GM23338 (cell line): ENCODE measurements at regions not wholly inside any gene's neighbourhood (a gene's known extent, or its start where the extent isn't known, plus 50 kb on each side); places are given as distances from the start of the nearest gene placed in this dataset.

ENCODE experiments used
- ATAC-seq: fragments of 200-7000 bp; cut with Tn5 transposase; 3 replicates; pipeline ENCODE4 v1.9.1; 2020
- DNase-seq: peaks from one replicate; pipeline ENCODE4 v3.0.0-alpha.2; 2015; ENCODE audit warnings: low spot score
- H2AFZ ChIP-seq: fragments of 200-600 bp; sonication (generic); 2 replicates; pipeline ENCODE4 v1.8.0; 2016; ENCODE audit warnings: antibody characterized with exemption, mild to moderate bottlenecking, moderate library complexity
- H3F3A ChIP-seq: fragments of 200-600 bp; sonication (generic); replicated peaks from 2 replicates; pipeline ENCODE4 v1.8.0; 2017; ENCODE audit warnings: antibody characterized with exemption, mixed run types, low read depth
- H3K27ac ChIP-seq: fragments of 200-600 bp; sonication (generic); 2 replicates; pipeline ENCODE4 v1.6.1; 2016; ENCODE audit warnings: low read depth
- H3K27me3 ChIP-seq: fragments of 200-600 bp; sonication (generic); 2 replicates; pipeline ENCODE4 v1.8.0; 2016; ENCODE audit warnings: mild to moderate bottlenecking, mixed run types, moderate library complexity; ENCODE audit not compliant: insufficient read depth
- H3K36me3 ChIP-seq: fragments of 200-600 bp; sonication (generic); 2 replicates; pipeline ENCODE4 v1.8.0; 2016; ENCODE audit warnings: mild to moderate bottlenecking; ENCODE audit not compliant: insufficient read depth
- H3K4me1 ChIP-seq: fragments of 200-600 bp; sonication (generic); 2 replicates; pipeline ENCODE4 v1.8.0; 2016; ENCODE audit warnings: mild to moderate bottlenecking, moderate library complexity; ENCODE audit not compliant: insufficient read depth
- H3K4me2 ChIP-seq: fragments of 200-600 bp; sonication (generic); 2 replicates; pipeline ENCODE4 v1.7.1; 2017; ENCODE audit warnings: mixed run types
- H3K4me3 ChIP-seq: fragments of 200-600 bp; sonication (generic); 2 replicates; pipeline ENCODE4 v1.6.1; 2016; ENCODE audit warnings: mixed run types
- H3K79me2 ChIP-seq: fragments of 200-600 bp; sonication (generic); replicated peaks from 2 replicates; pipeline ENCODE4 v1.8.0; 2017; ENCODE audit warnings: mild to moderate bottlenecking; ENCODE audit not compliant: insufficient read depth
- H3K9me2 ChIP-seq: fragments of 200-600 bp; sonication (generic); 2 replicates; pipeline ENCODE4 v1.8.0; 2017; ENCODE audit not compliant: insufficient read depth
- H4K20me1 ChIP-seq: fragments of 200-600 bp; sonication (generic); replicated peaks from 2 replicates; pipeline ENCODE4 v1.8.0; 2017; ENCODE audit warnings: mild to moderate bottlenecking; ENCODE audit not compliant: insufficient read depth
- H3K27ac Mint-ChIP-seq: 2 replicates; pipeline ENCODE4 v1.8.0; 2020; ENCODE audit warnings: inconsistent platforms, mild to moderate bottlenecking, moderate library complexity, mixed read lengths
- H3K27me3 Mint-ChIP-seq: 3 replicates; pipeline ENCODE4 v1.8.0; 2022; ENCODE audit warnings: low read depth, mild to moderate bottlenecking, moderate library complexity, mixed read lengths, inconsistent platforms; ENCODE audit not compliant: insufficient read depth, poor library complexity
- H3K36me3 Mint-ChIP-seq: 3 replicates; pipeline ENCODE4 v1.8.0; 2021; ENCODE audit warnings: low read depth, mild to moderate bottlenecking, inconsistent platforms, moderate library complexity, mixed read lengths
- H3K4me1 Mint-ChIP-seq: 3 replicates; pipeline ENCODE4 v1.8.0; 2020; ENCODE audit warnings: mild to moderate bottlenecking, inconsistent platforms, mixed read lengths
- H3K4me3 Mint-ChIP-seq: 3 replicates; pipeline ENCODE4 v1.8.0; 2021; ENCODE audit warnings: moderate library complexity, mild to moderate bottlenecking, inconsistent platforms, mixed read lengths
- H3K9me3 Mint-ChIP-seq: 3 replicates; pipeline ENCODE4 v1.8.0; 2020; ENCODE audit warnings: moderate library complexity, mild to moderate bottlenecking, inconsistent platforms, mixed read lengths
- CREB1 ChIP-seq: fragments of 250-450 bp; sonication (Bioruptor Pico); IDR thresholded peaks from 2 replicates; pipeline ENCODE4 v1.5.0; 2020; ENCODE audit warnings: low read depth, mild to moderate bottlenecking, moderate library complexity
- EZH2 ChIP-seq: fragments of 200-600 bp; sonication (generic); IDR thresholded peaks from one replicate; pipeline ENCODE4 v1.8.0; 2017; ENCODE audit warnings: antibody characterized with exemption, mild to moderate bottlenecking, low read depth; ENCODE audit not compliant: unreplicated experiment
- EZH2phosphoT487 ChIP-seq: fragments of 200-600 bp; sonication (generic); IDR thresholded peaks from one replicate; pipeline ENCODE4 v1.8.1; 2018; ENCODE audit warnings: antibody characterized with exemption; ENCODE audit not compliant: unreplicated experiment
- JUNB ChIP-seq: IDR thresholded peaks from one replicate; pipeline ENCODE4 v1.6.1; 2016; ENCODE audit warnings: antibody characterized with exemption; ENCODE audit not compliant: unreplicated experiment
- REST ChIP-seq: IDR thresholded peaks from one replicate; pipeline ENCODE4 v1.6.1; 2018; ENCODE audit warnings: antibody characterized with exemption; ENCODE audit not compliant: unreplicated experiment
- STAT1 ChIP-seq: IDR thresholded peaks from one replicate; pipeline ENCODE4 v1.6.1; 2016; ENCODE audit warnings: antibody characterized with exemption; ENCODE audit not compliant: unreplicated experiment
- ZNF114 ChIP-seq: fragments of 250-450 bp; sonication (Bioruptor Pico); IDR thresholded peaks from 2 replicates; pipeline ENCODE4 v1.5.0; 2020; ENCODE audit warnings: mild to moderate bottlenecking, moderate library complexity
- ZNF331 ChIP-seq: fragments of 250-450 bp; sonication (Bioruptor Pico); IDR thresholded peaks from 2 replicates; pipeline ENCODE4 v1.5.0; 2020; ENCODE audit warnings: low read depth, mild to moderate bottlenecking, moderate library complexity
- TF ChIP-seq, protein P1 (sequence below), 2 experiments: fragments of 200-600 bp in 1 of 2; sonication (generic) in 1 of 2; conservative IDR thresholded peaks; 2 replicates each; pipeline versions ENCODE4 v1.5.1 to v1.6.1; 2016 to 2017; ENCODE audit warnings: antibody characterized with exemption in 2 of 2, low read depth in 2 of 2, mild to moderate bottlenecking in 2 of 2, moderate library complexity in 1 of 2
- TF ChIP-seq, protein P2 (sequence below): IDR thresholded peaks from 2 replicates; pipeline ENCODE4 v1.6.1; 2016; ENCODE audit warnings: antibody characterized with exemption

DNA sequence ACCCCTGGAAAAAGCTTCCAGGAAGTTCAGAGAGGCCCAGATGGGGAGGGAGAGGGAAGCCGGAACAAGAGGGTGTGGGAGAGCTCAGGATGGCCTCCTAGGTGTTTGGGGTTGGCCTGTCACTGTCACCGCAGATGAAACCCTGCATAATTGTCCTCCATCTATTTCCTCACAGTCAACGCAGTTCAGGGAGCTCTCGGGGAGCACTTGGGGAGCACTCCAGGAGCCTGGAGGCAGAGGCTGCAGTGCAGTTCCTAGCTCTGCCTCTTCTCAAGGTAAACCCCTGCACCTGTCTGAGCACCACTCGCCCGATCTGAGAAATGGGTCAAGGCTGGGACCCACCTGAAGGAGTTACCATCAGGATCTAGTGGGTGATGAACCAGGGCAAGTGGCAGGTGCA, 194.6 kb upstream of the LHX5 start (continued):
- TF ChIP-seq ZNF331 (CRISPR knock-in tag) (no peak), REST (no peak), JUNB (no peak)

- no peak for ATAC-seq
- DNase-seq: no peak
- H3K36me3 ChIP-seq: no peaks in the 10 kb centered on the region
- no peaks in the 10 kb centered on the region for H3K9me3 Mint-ChIP-seq
- no peaks in the 10 kb centered on the region for H4K20me1 ChIP-seq
- no peaks in the 10 kb centered on the region for H3K27me3 ChIP-seq
- no peaks in the 10 kb centered on the region for H3F3A ChIP-seq
- no peak overlapping the region for H3K27ac Mint-ChIP-seq
- H3K4me3 ChIP-seq: no peak overlapping the region
- H3K36me3 Mint-ChIP-seq: no peaks in the 10 kb centered on the region
- H3K9me2 ChIP-seq: no peaks in the 10 kb centered on the region
- H3K4me3 Mint-ChIP-seq: no peak overlapping the region
- no peak overlapping the region for H3K4me2 ChIP-seq
- H3K27me3 Mint-ChIP-seq: peaks cover 8% of the 10 kb centered on the region
- no peak overlapping the region for H2AFZ ChIP-seq
- peaks cover 15% of the 10 kb centered on the region; the same call in 2 of the 3 replicates for H3K4me1 Mint-ChIP-seq
- H3K27ac ChIP-seq: no peak overlapping the region
- no peaks in the 10 kb centered on the region; the same call in 1 of the 2 replicates for H3K4me1 ChIP-seq
- no peaks in the 10 kb centered on the region for H3K79me2 ChIP-seq
- no peak for TF ChIP-seq STAT1
- TF ChIP-seq JUNB: no peak
- TF ChIP-seq, protein P1, sequence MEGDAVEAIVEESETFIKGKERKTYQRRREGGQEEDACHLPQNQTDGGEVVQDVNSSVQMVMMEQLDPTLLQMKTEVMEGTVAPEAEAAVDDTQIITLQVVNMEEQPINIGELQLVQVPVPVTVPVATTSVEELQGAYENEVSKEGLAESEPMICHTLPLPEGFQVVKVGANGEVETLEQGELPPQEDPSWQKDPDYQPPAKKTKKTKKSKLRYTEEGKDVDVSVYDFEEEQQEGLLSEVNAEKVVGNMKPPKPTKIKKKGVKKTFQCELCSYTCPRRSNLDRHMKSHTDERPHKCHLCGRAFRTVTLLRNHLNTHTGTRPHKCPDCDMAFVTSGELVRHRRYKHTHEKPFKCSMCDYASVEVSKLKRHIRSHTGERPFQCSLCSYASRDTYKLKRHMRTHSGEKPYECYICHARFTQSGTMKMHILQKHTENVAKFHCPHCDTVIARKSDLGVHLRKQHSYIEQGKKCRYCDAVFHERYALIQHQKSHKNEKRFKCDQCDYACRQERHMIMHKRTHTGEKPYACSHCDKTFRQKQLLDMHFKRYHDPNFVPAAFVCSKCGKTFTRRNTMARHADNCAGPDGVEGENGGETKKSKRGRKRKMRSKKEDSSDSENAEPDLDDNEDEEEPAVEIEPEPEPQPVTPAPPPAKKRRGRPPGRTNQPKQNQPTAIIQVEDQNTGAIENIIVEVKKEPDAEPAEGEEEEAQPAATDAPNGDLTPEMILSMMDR (conservative IDR thresholded peaks at IDR 0.05; ENCODE audit: low read depth in 2 of 2): no peak
- no peak for TF ChIP-seq CREB1
- TF ChIP-seq, protein P2, sequence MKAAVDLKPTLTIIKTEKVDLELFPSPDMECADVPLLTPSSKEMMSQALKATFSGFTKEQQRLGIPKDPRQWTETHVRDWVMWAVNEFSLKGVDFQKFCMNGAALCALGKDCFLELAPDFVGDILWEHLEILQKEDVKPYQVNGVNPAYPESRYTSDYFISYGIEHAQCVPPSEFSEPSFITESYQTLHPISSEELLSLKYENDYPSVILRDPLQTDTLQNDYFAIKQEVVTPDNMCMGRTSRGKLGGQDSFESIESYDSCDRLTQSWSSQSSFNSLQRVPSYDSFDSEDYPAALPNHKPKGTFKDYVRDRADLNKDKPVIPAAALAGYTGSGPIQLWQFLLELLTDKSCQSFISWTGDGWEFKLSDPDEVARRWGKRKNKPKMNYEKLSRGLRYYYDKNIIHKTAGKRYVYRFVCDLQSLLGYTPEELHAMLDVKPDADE: no peak
- no peak for TF ChIP-seq ZNF114 (CRISPR knock-in tag)
- TF ChIP-seq EZH2: no peak
- no peak for TF ChIP-seq EZH2phosphoT487
- no peak for TF ChIP-seq REST
Measured at GRCh38 chr12:113665457-113665856, 193.8 kb upstream of the LHX5 start.
